ENCODE measurements at regions not wholly inside any gene's neighbourhood (a gene's known extent, or its start where the extent isn't known, plus 50 kb on each side); places are given as distances from the start of the nearest gene placed in this dataset.

- TF ChIP-seq POLR2A (IDR thresholded peaks at IDR 0.05), result no peak
- TF ChIP-seq CTCF (IDR thresholded peaks at IDR 0.05 in 4 of 5, conservative IDR thresholded peaks at IDR 0.05 in 1 of 5), result no peak
Measured at GRCh38 chrX:107522901-107523300, 73.4 kb downstream of the FRMPD3 start.
